AG10803 (cell line): ENCODE measurements at regions not wholly inside any gene's neighbourhood (a gene's known extent, or its start where the extent isn't known, plus 50 kb on each side); places are given as distances from the start of the nearest gene placed in this dataset.

Experiments
- DNase-seq: peaks from one replicate; pipeline ENCODE4 v3.0.0; 2010; ENCODE audit warnings: low read depth
- H3K4me3 ChIP-seq: 2 replicates; pipeline ENCODE4 v1.5.1; 2011; ENCODE audit warnings: mild to moderate bottlenecking, low read length, control low read depth
- CTCF ChIP-seq: conservative IDR thresholded peaks from 2 replicates; pipeline ENCODE4 v1.5.1; 2011; ENCODE audit warnings: mild to moderate bottlenecking, low read length, control low read depth, inconsistent platforms

GRCh38 chr10:129389194-129389593 lies 77.8 kb upstream of the MGMT start:
- no peak for DNase-seq
- H3K4me3 ChIP-seq: no peak overlapping the region
- TF ChIP-seq CTCF: no peak

GRCh38 chr10:129390147-129390546 lies 76.9 kb upstream of the MGMT start:
- no peak for DNase-seq
- no peak overlapping the region for H3K4me3 ChIP-seq
- TF ChIP-seq CTCF: no peak

- no peak for DNase-seq
- no peak for TF ChIP-seq CTCF
- no peak overlapping the region for H3K4me3 ChIP-seq
Observed at GRCh38 chr10:129390726-129391125, 76.3 kb upstream of the MGMT start.

GRCh38 chr10:129391464-129391863 lies 75.6 kb upstream of the MGMT start:
- DNase-seq: no peak
- no peak overlapping the region for H3K4me3 ChIP-seq
- no peak for TF ChIP-seq CTCF

GRCh38 chr10:129392855-129393254 lies 74.2 kb upstream of the MGMT start:
- TF ChIP-seq CTCF: no peak
- DNase-seq: no peak
- no peak overlapping the region for H3K4me3 ChIP-seq

GRCh38 chr10:129393812-129394211 lies 73.2 kb upstream of the MGMT start:
- TF ChIP-seq CTCF: no peak
- H3K4me3 ChIP-seq: no peak overlapping the region
- DNase-seq: no peak

- no peak for TF ChIP-seq CTCF
- DNase-seq: no peak
- H3K4me3 ChIP-seq: no peak overlapping the region
Observed at GRCh38 chr10:129394518-129395328, 72.3 kb upstream of the MGMT start.
